ENCODE measurements at regions not wholly inside any gene's neighbourhood (a gene's known extent, or its start where the extent isn't known, plus 50 kb on each side); places are given as distances from the start of the nearest gene placed in this dataset.

DNA sequence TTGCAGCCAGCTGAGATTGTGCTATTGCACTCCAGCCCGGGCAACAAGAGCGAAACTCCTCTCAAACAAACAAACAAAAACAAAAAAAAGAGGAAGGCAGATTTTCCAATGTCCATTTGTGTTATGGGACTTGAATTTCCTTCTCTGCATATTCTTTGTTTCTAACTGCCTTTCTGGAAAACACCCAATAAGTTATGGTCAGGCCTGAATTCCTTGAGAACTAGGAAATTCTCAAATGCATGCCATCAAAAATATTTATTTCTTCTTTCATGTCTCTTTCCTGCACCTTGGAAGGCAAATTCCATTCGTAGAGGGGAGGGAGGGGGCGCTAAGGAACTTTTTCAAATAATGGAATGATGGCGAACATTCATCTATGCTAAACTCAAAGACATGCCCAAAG, 117.6 kb upstream of the TMCC3 start:
- TF ChIP-seq, protein P1, sequence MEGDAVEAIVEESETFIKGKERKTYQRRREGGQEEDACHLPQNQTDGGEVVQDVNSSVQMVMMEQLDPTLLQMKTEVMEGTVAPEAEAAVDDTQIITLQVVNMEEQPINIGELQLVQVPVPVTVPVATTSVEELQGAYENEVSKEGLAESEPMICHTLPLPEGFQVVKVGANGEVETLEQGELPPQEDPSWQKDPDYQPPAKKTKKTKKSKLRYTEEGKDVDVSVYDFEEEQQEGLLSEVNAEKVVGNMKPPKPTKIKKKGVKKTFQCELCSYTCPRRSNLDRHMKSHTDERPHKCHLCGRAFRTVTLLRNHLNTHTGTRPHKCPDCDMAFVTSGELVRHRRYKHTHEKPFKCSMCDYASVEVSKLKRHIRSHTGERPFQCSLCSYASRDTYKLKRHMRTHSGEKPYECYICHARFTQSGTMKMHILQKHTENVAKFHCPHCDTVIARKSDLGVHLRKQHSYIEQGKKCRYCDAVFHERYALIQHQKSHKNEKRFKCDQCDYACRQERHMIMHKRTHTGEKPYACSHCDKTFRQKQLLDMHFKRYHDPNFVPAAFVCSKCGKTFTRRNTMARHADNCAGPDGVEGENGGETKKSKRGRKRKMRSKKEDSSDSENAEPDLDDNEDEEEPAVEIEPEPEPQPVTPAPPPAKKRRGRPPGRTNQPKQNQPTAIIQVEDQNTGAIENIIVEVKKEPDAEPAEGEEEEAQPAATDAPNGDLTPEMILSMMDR (IDR thresholded peaks at IDR 0.05), result no peak
- H3K4me1 ChIP-seq, result peaks cover 0 to 16% (median 9%) of the 10 kb centered on the region in 4 donors
- H3K27me3 ChIP-seq, result no peaks in the 10 kb centered on the region
- intact Hi-C loops (cut with DNase I; ENCODE audit: low total_unique reads), result loop anchor here (5.0 kb wide), 1 partner anchor 221 kb away; no protein-coding TSS in a partner anchor
- no peaks in the 10 kb centered on the region for H3K36me3 ChIP-seq
- H3K4me3 ChIP-seq, result no peak overlapping the region
- H3K27ac ChIP-seq, result no peak overlapping the region
- H3K9me3 ChIP-seq, result no peaks in the 10 kb centered on the region
- no peak for DNase-seq

DNA sequence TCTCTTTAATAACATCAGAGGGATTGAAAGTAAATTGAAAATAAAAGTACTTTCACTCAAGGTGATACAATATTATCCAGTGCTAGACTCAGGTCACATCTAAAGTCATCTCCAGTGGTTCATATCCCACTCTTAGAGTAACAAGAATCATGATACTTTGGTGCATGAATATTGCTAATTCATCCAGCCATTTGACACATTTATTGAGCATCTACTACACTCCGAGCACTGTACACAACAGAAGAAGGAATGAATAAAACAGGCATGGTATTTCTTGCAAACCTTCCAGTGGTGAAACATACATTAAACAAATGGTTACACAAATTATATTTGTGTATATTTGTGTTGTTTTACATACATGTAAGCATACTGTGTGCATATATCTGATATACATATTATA, 116.0 kb upstream of the TMCC3 start:
- no peak overlapping the region for H3K27ac ChIP-seq
- H3K27me3 ChIP-seq, result no peaks in the 10 kb centered on the region
- H3K4me3 ChIP-seq, result no peak overlapping the region
- TF ChIP-seq, protein P1 (IDR thresholded peaks at IDR 0.05), result no peak
- DNase-seq, result no peak
- intact Hi-C loops (cut with DNase I; ENCODE audit: low total_unique reads), result loop anchor here (5.0 kb wide), 1 partner anchor 219 kb away; no protein-coding TSS in a partner anchor
- H3K9me3 ChIP-seq, result no peaks in the 10 kb centered on the region
- H3K4me1 ChIP-seq, result peaks cover 0 to 16% (median 9%) of the 10 kb centered on the region in 4 donors
- H3K36me3 ChIP-seq, result no peaks in the 10 kb centered on the region

DNA sequence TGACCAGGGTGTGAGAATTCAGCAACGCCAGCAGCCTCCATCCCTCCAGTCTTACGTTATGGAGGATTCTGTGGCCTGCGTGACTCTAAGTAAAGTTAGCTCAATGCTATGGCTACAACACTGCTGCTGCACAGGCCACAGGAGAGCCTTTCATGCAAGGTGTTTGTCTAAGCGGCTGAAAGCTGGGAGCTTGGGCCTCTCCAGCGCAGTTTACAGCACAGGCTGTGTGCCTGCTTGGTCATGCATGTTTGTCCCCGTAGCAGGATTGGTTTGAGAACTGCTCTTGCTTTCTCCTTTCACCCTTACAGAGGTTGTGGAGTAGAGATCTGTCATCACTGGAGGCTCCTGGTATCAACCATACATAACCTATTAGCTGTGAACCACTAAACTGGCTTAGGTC, 113.1 kb upstream of the TMCC3 start:
- Histone ChIP-seq H3K9me3 (no peaks in the 10 kb centered on the region), H3K27me3 (no peaks in the 10 kb centered on the region), H3K4me1 (peaks cover 0 to 8% (median 6%) of the 10 kb centered on the region in 4 donors), H3K4me3 (no peak overlapping the region), H3K27ac (no peak overlapping the region), H3K36me3 (no peaks in the 10 kb centered on the region)
- DNase-seq, result no peak
- TF ChIP-seq, protein P1 (IDR thresholded peaks at IDR 0.05), result no peak
- intact Hi-C loops (cut with DNase I; ENCODE audit: low total_unique reads), result no loop called here

DNA sequence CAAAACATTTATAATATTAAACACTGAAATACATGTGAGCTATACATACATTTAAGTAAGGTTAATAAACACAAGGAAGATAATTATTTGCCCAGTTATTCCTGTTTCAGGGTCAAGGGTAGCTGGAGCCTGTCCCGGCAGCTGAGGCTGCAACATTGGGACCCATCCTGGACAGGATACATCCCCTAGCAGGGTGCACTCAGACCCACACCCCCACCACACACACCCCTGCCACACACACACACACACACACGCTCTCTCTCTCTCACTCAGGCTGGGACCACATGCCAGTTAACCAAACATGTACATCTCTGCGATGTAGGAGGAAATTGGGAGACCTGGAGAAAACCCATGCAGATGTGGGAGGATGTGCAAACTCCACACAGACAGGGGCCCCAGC, 112.6 kb upstream of the TMCC3 start:
- intact Hi-C loops (cut with DNase I; ENCODE audit: low total_unique reads), result no loop called here
- H3K27me3 ChIP-seq, result no peaks in the 10 kb centered on the region
- H3K4me3 ChIP-seq, result no peak overlapping the region
- H3K9me3 ChIP-seq, result no peaks in the 10 kb centered on the region
- no peak overlapping the region for H3K27ac ChIP-seq
- peaks cover 0 to 4% (median 1%) of the 10 kb centered on the region in 4 donors for H3K4me1 ChIP-seq
- TF ChIP-seq, protein P1 (IDR thresholded peaks at IDR 0.05), result no peak
- no peaks in the 10 kb centered on the region for H3K36me3 ChIP-seq
- no peak for DNase-seq

DNA sequence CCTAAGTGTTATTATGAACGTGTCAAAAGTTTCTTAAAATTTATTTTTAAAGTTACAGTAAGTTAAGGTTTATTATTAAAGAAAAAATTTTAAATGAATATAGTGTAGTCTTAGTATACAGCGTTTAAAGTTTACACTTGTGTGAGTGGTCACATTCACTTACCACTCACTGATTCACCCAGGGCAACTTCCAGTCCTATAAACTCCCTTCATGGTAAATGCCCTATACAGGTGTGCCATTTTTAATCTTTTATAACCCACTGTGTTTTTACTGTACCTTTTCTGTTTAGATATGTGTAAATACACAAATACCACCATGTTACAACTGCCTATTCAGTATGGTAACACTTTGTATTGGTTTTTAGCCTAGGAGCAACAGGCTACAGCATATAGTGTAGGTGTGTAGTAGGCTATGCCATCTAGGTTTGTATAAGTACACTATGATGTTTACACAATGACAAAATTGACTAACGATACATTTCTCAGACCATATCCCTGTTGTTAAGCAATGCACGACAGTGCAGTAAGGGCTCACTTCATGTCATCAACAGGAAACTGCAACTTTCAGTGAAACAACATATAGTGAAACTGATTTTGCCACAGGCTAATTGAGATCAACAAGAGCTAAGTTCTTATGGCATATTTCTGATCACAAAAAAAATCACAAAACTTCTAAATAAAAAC, 112.0 kb upstream of the TMCC3 start:
- Histone ChIP-seq H3K4me1 (no peaks in the 10 kb centered on the region), H3K36me3 (no peaks in the 10 kb centered on the region), H3K4me3 (no peak overlapping the region), H3K27ac (no peak overlapping the region), H3K27me3 (no peaks in the 10 kb centered on the region), H3K9me3 (no peaks in the 10 kb centered on the region)
- no peak for DNase-seq
- intact Hi-C loops (cut with DNase I; ENCODE audit: low total_unique reads), result no loop called here
- TF ChIP-seq, protein P1 (IDR thresholded peaks at IDR 0.05), result no peak

Measured in tibial artery (tissue), 4 donors.